Adrenal gland (tissue), 5 donors: ENCODE measurements at regions not wholly inside any gene's neighbourhood (a gene's known extent, or its start where the extent isn't known, plus 50 kb on each side); places are given as distances from the start of the nearest gene placed in this dataset.

ENCODE experiments used
- POLR2A ChIP-seq, 2 donors: fragments of 450-650 bp; IDR thresholded peaks; one replicate each; pipeline ENCODE4 v1.6.1; 2017; ENCODE audit warnings: antibody characterized with exemption in 2 of 2, mild to moderate bottlenecking in 2 of 2, moderate library complexity in 1 of 2
- TF ChIP-seq, protein P1 (sequence below), 6 experiments: fragments of 450-650 bp in 4 of 6; fragments of 200-600 bp in 2 of 6; sonication (generic) in 1 of 6; IDR thresholded peaks; 1 replicate in 5 of 6; 2 replicates in 1 of 6; pipeline versions ENCODE4 v1.5.1 to v1.8.0; 2016 to 2021; ENCODE audit warnings: antibody characterized with exemption in 6 of 6, mild to moderate bottlenecking in 2 of 6, moderate library complexity in 1 of 6
- donor health status: DM: no; HTN: no; CAD: no.

DNA sequence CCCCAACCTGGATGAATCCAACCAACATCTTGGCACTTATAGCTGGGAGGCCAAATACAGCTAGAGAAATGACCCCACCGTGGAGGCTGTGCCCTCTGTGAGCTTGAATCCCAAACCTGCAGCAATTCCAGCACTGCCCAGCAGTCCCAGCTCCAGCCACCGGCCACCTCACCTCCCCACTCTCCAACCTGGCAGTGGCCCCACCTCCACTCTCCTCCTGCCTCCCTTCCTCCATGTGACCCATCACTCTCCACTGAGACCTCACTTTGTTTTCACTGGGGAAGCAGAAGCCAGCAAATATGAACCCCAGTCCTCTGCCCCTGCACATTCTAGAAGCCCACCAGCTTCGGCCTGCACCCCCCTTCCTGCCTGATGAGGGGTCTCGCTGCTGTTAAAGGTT lies 79.7 kb upstream of the LINGO1 start:
- no peak for TF ChIP-seq POLR2A (IDR thresholded peaks at IDR 0.05)
- TF ChIP-seq, protein P1, sequence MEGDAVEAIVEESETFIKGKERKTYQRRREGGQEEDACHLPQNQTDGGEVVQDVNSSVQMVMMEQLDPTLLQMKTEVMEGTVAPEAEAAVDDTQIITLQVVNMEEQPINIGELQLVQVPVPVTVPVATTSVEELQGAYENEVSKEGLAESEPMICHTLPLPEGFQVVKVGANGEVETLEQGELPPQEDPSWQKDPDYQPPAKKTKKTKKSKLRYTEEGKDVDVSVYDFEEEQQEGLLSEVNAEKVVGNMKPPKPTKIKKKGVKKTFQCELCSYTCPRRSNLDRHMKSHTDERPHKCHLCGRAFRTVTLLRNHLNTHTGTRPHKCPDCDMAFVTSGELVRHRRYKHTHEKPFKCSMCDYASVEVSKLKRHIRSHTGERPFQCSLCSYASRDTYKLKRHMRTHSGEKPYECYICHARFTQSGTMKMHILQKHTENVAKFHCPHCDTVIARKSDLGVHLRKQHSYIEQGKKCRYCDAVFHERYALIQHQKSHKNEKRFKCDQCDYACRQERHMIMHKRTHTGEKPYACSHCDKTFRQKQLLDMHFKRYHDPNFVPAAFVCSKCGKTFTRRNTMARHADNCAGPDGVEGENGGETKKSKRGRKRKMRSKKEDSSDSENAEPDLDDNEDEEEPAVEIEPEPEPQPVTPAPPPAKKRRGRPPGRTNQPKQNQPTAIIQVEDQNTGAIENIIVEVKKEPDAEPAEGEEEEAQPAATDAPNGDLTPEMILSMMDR (IDR thresholded peaks at IDR 0.05): no peak
